ENCODE measurements at regions not wholly inside any gene's neighbourhood (a gene's known extent, or its start where the extent isn't known, plus 50 kb on each side); places are given as distances from the start of the nearest gene placed in this dataset.

- TF ChIP-seq EZH2 (IDR thresholded peaks at IDR 0.05) (no peak), FOXP2 (optimal IDR thresholded peaks at IDR 0.05; ENCODE audit: control extremely low read depth, extremely low read length, insufficient read depth) (no peak)
These were observed 151.0 kb upstream of the COPS8 start for GRCh38 chr2:236934656-236935055.
